Fibroblast of lung (primary cell): ENCODE measurements at regions not wholly inside any gene's neighbourhood (a gene's known extent, or its start where the extent isn't known, plus 50 kb on each side); places are given as distances from the start of the nearest gene placed in this dataset.

Experiments
- DNase-seq, 2 donors: peaks; one replicate each; pipeline versions ENCODE4 v3.0.0 to v3.0.0-alpha.2; 2010; ENCODE audit warnings: low read depth in 2 of 2
- H2AFZ ChIP-seq: 2 replicates; pipeline ENCODE4 v1.5.1; 2012; ENCODE audit warnings: low read length, control low read depth, inconsistent platforms
- H3K27ac ChIP-seq: 2 replicates; pipeline ENCODE4 v1.5.1; 2011; ENCODE audit warnings: low read length, control low read depth; ENCODE audit not compliant: insufficient read depth
- H3K27me3 ChIP-seq: 2 replicates; pipeline ENCODE4 v1.5.1; 2011; ENCODE audit warnings: mild to moderate bottlenecking, low read length; ENCODE audit not compliant: control insufficient read depth, insufficient read depth
- H3K36me3 ChIP-seq: 2 replicates; pipeline ENCODE4 v1.5.1; 2011; ENCODE audit warnings: low read length; ENCODE audit not compliant: control insufficient read depth, insufficient read depth
- H3K4me1 ChIP-seq: 2 replicates; pipeline ENCODE4 v1.5.1; 2011; ENCODE audit warnings: low read length; ENCODE audit not compliant: control insufficient read depth, insufficient read depth; ENCODE audit errors: extremely low read depth
- H3K4me2 ChIP-seq: 2 replicates; pipeline ENCODE4 v1.5.1; 2011; ENCODE audit warnings: low read length, control low read depth; ENCODE audit not compliant: insufficient read depth; ENCODE audit errors: extremely low read depth
- H3K4me3 ChIP-seq, 4 experiments: fragments of 200-600 bp in 1 of 4; sonication (generic) in 1 of 4; replicated peaks in 1 of 4; 2 replicates each; pipeline ENCODE4 v1.5.1; 2011 to 2016; ENCODE audit warnings: low read length in 4 of 4, low read depth in 3 of 4, mild to moderate bottlenecking in 3 of 4, control low read depth in 2 of 4, inconsistent platforms in 1 of 4, mixed read lengths in 1 of 4; ENCODE audit not compliant: insufficient read depth in 1 of 4; ENCODE audit errors: control extremely low read depth in 1 of 4
- H3K79me2 ChIP-seq: 2 replicates; pipeline ENCODE4 v1.5.1; 2012; ENCODE audit warnings: mild to moderate bottlenecking, low read length, inconsistent platforms; ENCODE audit not compliant: control insufficient read depth, insufficient read depth
- H3K9ac ChIP-seq: 2 replicates; pipeline ENCODE4 v1.5.1; 2011; ENCODE audit warnings: mild to moderate bottlenecking, low read length, control low read depth; ENCODE audit not compliant: insufficient read depth
- H3K9me3 ChIP-seq: 2 replicates; pipeline ENCODE4 v1.5.1; 2012; ENCODE audit warnings: low read depth, low read length; ENCODE audit not compliant: control insufficient read depth, insufficient read depth
- H4K20me1 ChIP-seq: 2 replicates; pipeline ENCODE4 v1.5.1; 2011; ENCODE audit warnings: low read length; ENCODE audit not compliant: control insufficient read depth, insufficient read depth; ENCODE audit errors: extremely low read depth
- CTCF ChIP-seq, 2 donors: IDR thresholded peaks in 1 of 2; conservative IDR thresholded peaks in 1 of 2; 1 replicate in 1 of 2; 2 replicates in 1 of 2; pipeline ENCODE4 v1.5.1; 2011 to 2012; ENCODE audit warnings: low read length in 2 of 2, control low read depth in 1 of 2, inconsistent platforms in 1 of 2, low read depth in 1 of 2, mild to moderate bottlenecking in 1 of 2
- EZH2 ChIP-seq: IDR thresholded peaks from 2 replicates; pipeline ENCODE4 v1.5.1; 2012; ENCODE audit warnings: low read length, control low read depth, mild to moderate bottlenecking; ENCODE audit errors: missing control alignments

GRCh38 chr12:38141239-38141638, 175.3 kb upstream of the ALG10B start:
- Histone ChIP-seq H4K20me1 (no peaks in the 10 kb centered on the region), H3K36me3 (no peaks in the 10 kb centered on the region), H3K79me2 (no peaks in the 10 kb centered on the region), H2AFZ (no peak overlapping the region), H3K9me3 (no peaks in the 10 kb centered on the region), H3K4me2 (no peak overlapping the region), H3K4me1 (no peaks in the 10 kb centered on the region), H3K27me3 (no peaks in the 10 kb centered on the region), H3K27ac (no peak overlapping the region), H3K9ac (no peak overlapping the region), H3K4me3 (no peak overlapping the region)
- no peak for TF ChIP-seq CTCF (conservative IDR thresholded peaks at IDR 0.05 in 1 of 2, IDR thresholded peaks at IDR 0.05 in 1 of 2; ENCODE audit: low read depth in 1 of 2, low read length in 2 of 2)
- TF ChIP-seq EZH2: no peak
- DNase-seq: no peak

GRCh38 chr12:38141861-38142260, 174.7 kb upstream of the ALG10B start:
- H3K4me1 ChIP-seq: no peaks in the 10 kb centered on the region
- no peak overlapping the region for H2AFZ ChIP-seq
- H3K27ac ChIP-seq: no peak overlapping the region
- no peaks in the 10 kb centered on the region for H3K79me2 ChIP-seq
- H3K9ac ChIP-seq: no peak overlapping the region
- TF ChIP-seq EZH2: no peak
- no peak for TF ChIP-seq CTCF (conservative IDR thresholded peaks at IDR 0.05 in 1 of 2, IDR thresholded peaks at IDR 0.05 in 1 of 2; ENCODE audit: low read depth in 1 of 2, low read length in 2 of 2)
- no peaks in the 10 kb centered on the region for H3K27me3 ChIP-seq
- H3K4me3 ChIP-seq: no peak overlapping the region
- H4K20me1 ChIP-seq: no peaks in the 10 kb centered on the region
- no peaks in the 10 kb centered on the region for H3K9me3 ChIP-seq
- DNase-seq: no peak
- H3K36me3 ChIP-seq: no peaks in the 10 kb centered on the region
- no peak overlapping the region for H3K4me2 ChIP-seq

DNA sequence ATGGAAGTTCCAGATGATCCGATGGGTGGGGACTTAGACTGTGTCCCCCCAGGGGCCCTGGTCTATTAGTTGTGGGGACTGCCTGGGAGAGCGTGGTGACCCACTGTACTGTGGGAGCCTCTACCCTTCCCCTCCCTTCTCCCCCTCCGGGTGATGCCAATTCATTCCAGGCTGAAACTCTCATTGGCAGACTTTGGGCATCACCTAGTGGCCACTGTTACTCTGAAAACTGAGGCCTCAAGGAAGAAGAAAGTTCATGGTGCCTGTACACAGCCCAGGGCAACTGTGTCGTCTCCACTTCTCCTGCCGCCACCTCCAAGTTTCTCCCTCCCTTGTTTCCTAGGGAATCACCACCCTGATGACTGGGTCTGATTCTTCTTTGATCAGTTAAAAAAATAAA, 173.6 kb upstream of the ALG10B start:
- H4K20me1 ChIP-seq: no peaks in the 10 kb centered on the region
- no peaks in the 10 kb centered on the region for H3K9me3 ChIP-seq
- H3K4me3 ChIP-seq: no peak overlapping the region
- H3K9ac ChIP-seq: no peak overlapping the region
- H3K27me3 ChIP-seq: no peaks in the 10 kb centered on the region
- TF ChIP-seq EZH2: no peak
- no peak for TF ChIP-seq CTCF (conservative IDR thresholded peaks at IDR 0.05 in 1 of 2, IDR thresholded peaks at IDR 0.05 in 1 of 2; ENCODE audit: low read depth in 1 of 2, low read length in 2 of 2)
- H3K79me2 ChIP-seq: no peaks in the 10 kb centered on the region
- no peak for DNase-seq
- H3K36me3 ChIP-seq: no peaks in the 10 kb centered on the region
- H3K27ac ChIP-seq: no peak overlapping the region
- no peaks in the 10 kb centered on the region for H3K4me1 ChIP-seq
- no peak overlapping the region for H2AFZ ChIP-seq
- H3K4me2 ChIP-seq: no peak overlapping the region
